ENCODE measurements at regions not wholly inside any gene's neighbourhood (a gene's known extent, or its start where the extent isn't known, plus 50 kb on each side); places are given as distances from the start of the nearest gene placed in this dataset.

- no peak overlapping the region for H3K4me3 ChIP-seq (ENCODE audit: low read depth, low read length)
- TF ChIP-seq CTCF (IDR thresholded peaks at IDR 0.05; ENCODE audit: low read depth, low read length), result no peak
Measured at GRCh38 chr3:73815966-73816365, 191.2 kb upstream of the PDZRN3 start.

- no peak for TF ChIP-seq CTCF (IDR thresholded peaks at IDR 0.05; ENCODE audit: low read depth, low read length)
- H3K4me3 ChIP-seq (ENCODE audit: low read depth, low read length), result no peak overlapping the region
Measured at GRCh38 chr3:73813692-73814292, 189.1 kb upstream of the PDZRN3 start.

GRCh38 chr3:73813291-73813690, 188.6 kb upstream of the PDZRN3 start:
- no peak overlapping the region for H3K4me3 ChIP-seq (ENCODE audit: low read depth, low read length)
- no peak for TF ChIP-seq CTCF (IDR thresholded peaks at IDR 0.05; ENCODE audit: low read depth, low read length)

- no peak overlapping the region for H3K4me3 ChIP-seq (ENCODE audit: low read depth, low read length)
- TF ChIP-seq CTCF (IDR thresholded peaks at IDR 0.05; ENCODE audit: low read depth, low read length), result no peak
Measured at GRCh38 chr3:73812054-73812453, 187.3 kb upstream of the PDZRN3 start.

- no peak overlapping the region for H3K4me3 ChIP-seq (ENCODE audit: low read depth, low read length)
- TF ChIP-seq CTCF (IDR thresholded peaks at IDR 0.05; ENCODE audit: low read depth, low read length), result no peak
Measured at GRCh38 chr3:73808862-73809509, 184.2 kb upstream of the PDZRN3 start.

GRCh38 chr3:73805435-73805834, 180.7 kb upstream of the PDZRN3 start:
- no peak for TF ChIP-seq CTCF (IDR thresholded peaks at IDR 0.05; ENCODE audit: low read depth, low read length)
- no peak overlapping the region for H3K4me3 ChIP-seq (ENCODE audit: low read depth, low read length)

GRCh38 chr3:73804204-73804603, 179.5 kb upstream of the PDZRN3 start:
- H3K4me3 ChIP-seq (ENCODE audit: low read depth, low read length), result no peak overlapping the region
- TF ChIP-seq CTCF (IDR thresholded peaks at IDR 0.05; ENCODE audit: low read depth, low read length), result no peak

All from WI38 (cell line).